H1 (cell line): ENCODE measurements at regions not wholly inside any gene's neighbourhood (a gene's known extent, or its start where the extent isn't known, plus 50 kb on each side); places are given as distances from the start of the nearest gene placed in this dataset.

Experiments used
- CTCF ChIA-PET: fragments of 300-600 bp; sonication (Branson Sonifier 250); formaldehyde crosslinking; loops from one replicate; lab custom pipeline; 2021; ENCODE audit not compliant: partially characterized antibody; lab: Charles Lee
- POLR2A ChIA-PET: fragments of 300-600 bp; sonication (Branson Sonifier 250); formaldehyde crosslinking; loops from one replicate; lab custom pipeline; 2021; ENCODE audit warnings: inconsistent platforms; ENCODE audit not compliant: partially characterized antibody; lab: Charles Lee
- DNase-seq, 2 experiments: peaks; one replicate each; pipeline versions ENCODE4 v3.0.0 to v3.0.0-alpha.2; 2010 to 2022; ENCODE audit warnings: low spot score in 2 of 2, low read depth in 1 of 2, mixed read lengths in 1 of 2
- FAIRE-seq: peaks from 2 replicates; lab custom pipeline; 2011; peaks lifted over from hg19 to GRCh38; lab: Jason Lieb, UNC
- H2AFZ ChIP-seq: 2 replicates; pipeline ENCODE4 v1.8.1; 2012; ENCODE audit warnings: low read length, inconsistent platforms
- H2AK5ac ChIP-seq: 2 replicates; pipeline ENCODE4 v1.6.1; 2013; ENCODE audit warnings: low read depth, low read length
- H2BK120ac ChIP-seq: replicated peaks from 2 replicates; pipeline ENCODE3; 2013; ENCODE audit warnings: low read depth, low read length, inconsistent platforms
- H2BK12ac ChIP-seq: 2 replicates; pipeline ENCODE4 v1.6.1; 2013; ENCODE audit warnings: low read depth, low read length
- H2BK15ac ChIP-seq: 2 replicates; pipeline ENCODE4 v1.6.1; 2013; ENCODE audit warnings: low read length
- H2BK20ac ChIP-seq: 2 replicates; pipeline ENCODE4 v1.6.1; 2013; ENCODE audit warnings: low read length
- H2BK5ac ChIP-seq: 2 replicates; pipeline ENCODE4 v1.6.1; 2013; ENCODE audit warnings: low read depth, low read length
- H3K14ac ChIP-seq: 2 replicates; pipeline ENCODE4 v1.6.1; 2013; ENCODE audit warnings: inconsistent platforms; ENCODE audit not compliant: insufficient read length
- H3K18ac ChIP-seq: 2 replicates; pipeline ENCODE4 v1.6.1; 2013; ENCODE audit warnings: low read length; ENCODE audit errors: extremely low read depth
- H3K23ac ChIP-seq: 2 replicates; pipeline ENCODE4 v1.6.1; 2013; ENCODE audit warnings: inconsistent platforms; ENCODE audit not compliant: insufficient read length
- H3K23me2 ChIP-seq: 2 replicates; pipeline ENCODE4 v1.6.1; 2013; ENCODE audit warnings: low read depth, low read length
- H3K27ac ChIP-seq: 2 replicates; pipeline ENCODE4 v1.6.1; 2011; ENCODE audit warnings: low read depth, low read length, inconsistent platforms
- H3K27me3 ChIP-seq, 4 experiments: replicated peaks in 1 of 4; 1 replicate in 1 of 4; 2 replicates in 3 of 4; pipeline versions ENCODE4 v1.6.1 to v1.8.1; 2011 to 2013; ENCODE audit warnings: low read length in 3 of 4, mild to moderate bottlenecking in 3 of 4, inconsistent platforms in 2 of 4, mixed read lengths in 2 of 4, moderate library complexity in 1 of 4; ENCODE audit not compliant: control insufficient read depth in 3 of 4, insufficient read depth in 3 of 4; ENCODE audit errors: extremely low read depth in 1 of 4
- H3K36me3 ChIP-seq, 4 experiments: 2 replicates each; pipeline versions ENCODE4 v1.6.1 to v1.8.1; 2011 to 2013; ENCODE audit warnings: mild to moderate bottlenecking in 4 of 4, low read length in 3 of 4, moderate library complexity in 2 of 4, control low read depth in 1 of 4, inconsistent platforms in 1 of 4; ENCODE audit not compliant: insufficient read depth in 4 of 4, control insufficient read depth in 2 of 4
- H3K4ac ChIP-seq: replicated peaks from 2 replicates; pipeline ENCODE3; 2013; ENCODE audit warnings: low read length, low read depth, mixed read lengths, inconsistent platforms; ENCODE audit not compliant: insufficient read length
- H3K4me1 ChIP-seq, 4 experiments: replicated peaks in 1 of 4; 1 replicate in 1 of 4; 2 replicates in 3 of 4; pipeline versions ENCODE4 v1.6.1 to v1.8.1; 2011 to 2013; ENCODE audit warnings: low read length in 3 of 4, inconsistent platforms in 2 of 4, mixed read lengths in 1 of 4; ENCODE audit not compliant: insufficient read depth in 4 of 4, control insufficient read depth in 3 of 4
- H3K4me2 ChIP-seq, 2 experiments: 2 replicates each; pipeline versions ENCODE4 v1.6.1 to v1.8.1; 2011 to 2013; ENCODE audit warnings: low read depth in 2 of 2, low read length in 2 of 2, control low read depth in 1 of 2, inconsistent platforms in 1 of 2, mild to moderate bottlenecking in 1 of 2; ENCODE audit not compliant: insufficient read depth in 1 of 2
- H3K4me3 ChIP-seq, 4 experiments: fragments of 200-600, 300-600 bp in 1 of 4; sonication (generic), shearing (Covaris generic), sonication (Bioruptor Twin) in 1 of 4; 2 replicates each; pipeline versions ENCODE4 v1.5.1 to v1.8.1; 2011 to 2016; ENCODE audit warnings: low read length in 4 of 4, low read depth in 3 of 4, control low read depth in 2 of 4, inconsistent platforms in 2 of 4, mild to moderate bottlenecking in 2 of 4, mixed read lengths in 1 of 4, moderate library complexity in 1 of 4; ENCODE audit not compliant: insufficient read depth in 2 of 4; ENCODE audit errors: extremely low read depth in 1 of 4
- H3K56ac ChIP-seq: replicated peaks from 2 replicates; pipeline ENCODE3; 2013; ENCODE audit warnings: low read depth, mild to moderate bottlenecking, mixed read lengths, low read length, inconsistent platforms; ENCODE audit not compliant: insufficient read length
- H3K79me1 ChIP-seq: 2 replicates; pipeline ENCODE4 v1.6.1; 2013; ENCODE audit warnings: low read depth, low read length, control low read depth
- H3K79me2 ChIP-seq, 2 experiments: 2 replicates each; pipeline versions ENCODE4 v1.6.1 to v1.8.1; 2012 to 2013; ENCODE audit warnings: low read length in 2 of 2, mild to moderate bottlenecking in 2 of 2, inconsistent platforms in 1 of 2; ENCODE audit not compliant: insufficient read depth in 2 of 2, control insufficient read depth in 1 of 2
- H3K9ac ChIP-seq, 4 experiments: replicated peaks in 1 of 4; 1 replicate in 1 of 4; 2 replicates in 3 of 4; pipeline versions ENCODE4 v1.6.1 to v1.8.1; 2011 to 2013; ENCODE audit warnings: low read depth in 3 of 4, low read length in 3 of 4, control low read depth in 2 of 4, mild to moderate bottlenecking in 2 of 4, moderate library complexity in 2 of 4, inconsistent platforms in 1 of 4; ENCODE audit errors: extremely low read depth in 1 of 4
- H3K9me3 ChIP-seq, 2 experiments: 2 replicates each; pipeline versions ENCODE4 v1.6.1 to v1.8.1; 2012 to 2013; ENCODE audit warnings: mild to moderate bottlenecking in 2 of 2, moderate library complexity in 2 of 2, control low read depth in 1 of 2, inconsistent platforms in 1 of 2, low read depth in 1 of 2, low read length in 1 of 2, mixed read lengths in 1 of 2; ENCODE audit not compliant: insufficient read depth in 2 of 2
- H4K20me1 ChIP-seq, 2 experiments: replicated peaks in 1 of 2; 2 replicates each; pipeline versions ENCODE3 to v1.8.1; 2011 to 2013; ENCODE audit warnings: inconsistent platforms in 2 of 2, low read length in 2 of 2, mild to moderate bottlenecking in 1 of 2; ENCODE audit not compliant: insufficient read depth in 2 of 2, control insufficient read depth in 1 of 2
- H4K5ac ChIP-seq: 2 replicates; pipeline ENCODE4 v1.6.1; 2013; ENCODE audit warnings: low read length, low read depth, mixed read lengths, inconsistent platforms; ENCODE audit not compliant: insufficient read length
- H4K8ac ChIP-seq: 2 replicates; pipeline ENCODE4 v1.8.0; 2013; ENCODE audit warnings: mild to moderate bottlenecking, moderate library complexity, low read length, inconsistent platforms; ENCODE audit not compliant: insufficient read depth; ENCODE audit errors: extremely low read depth
- H4K91ac ChIP-seq: replicated peaks from 2 replicates; pipeline ENCODE3; 2013; ENCODE audit warnings: low read length, mixed read lengths, inconsistent platforms; ENCODE audit not compliant: insufficient read length
- CTBP2 ChIP-seq: IDR thresholded peaks from 2 replicates; pipeline ENCODE4 v1.7.0; 2011; ENCODE audit warnings: borderline replicate concordance, mild to moderate bottlenecking, moderate library complexity, mixed read lengths, low read length; ENCODE audit not compliant: insufficient read depth, insufficient read length
- HDAC2 ChIP-seq, 2 experiments: fragments of 300-600 bp in 1 of 2; sonication (generic) in 1 of 2; IDR thresholded peaks; 2 replicates each; pipeline ENCODE4 v1.6.1; 2011 to 2012; ENCODE audit warnings: low read depth in 2 of 2, low read length in 2 of 2, mild to moderate bottlenecking in 2 of 2, moderate library complexity in 2 of 2, borderline replicate concordance in 1 of 2, inconsistent platforms in 1 of 2
- RXRA ChIP-seq: IDR thresholded peaks from 2 replicates; pipeline ENCODE4 v1.6.1; 2011; ENCODE audit warnings: low read depth, mild to moderate bottlenecking, low read length, moderate library complexity; ENCODE audit not compliant: insufficient read depth
- TAF1 ChIP-seq: IDR thresholded peaks from 2 replicates; pipeline ENCODE4 v1.6.1; 2011; ENCODE audit warnings: mild to moderate bottlenecking, low read depth, low read length
- TEAD4 ChIP-seq: IDR thresholded peaks from 2 replicates; pipeline ENCODE4 v1.6.1; 2012; ENCODE audit warnings: low read depth, low read length, inconsistent platforms, mixed read lengths
- WGBS, 2 experiments: shearing (Covaris generic) in 1 of 2; methylation state at CpG; one replicate each; pipeline versions ENCODE4 v1.1.6 to v1.1.7; 2013 to 2015; ENCODE audit warnings: low lambda C conversion rate in 2 of 2, mixed read lengths in 2 of 2, inconsistent platforms in 1 of 2, low coverage in 1 of 2, missing lambda C conversion rate in 1 of 2; ENCODE audit not compliant: insufficient replicate concordance in 2 of 2, insufficient coverage in 1 of 2, insufficient read length in 1 of 2; ENCODE audit errors: extremely low coverage in 1 of 2, missing lambda C conversion rate in 1 of 2; 5-methylcytosine and 5-hydroxymethylcytosine counted together

DNA sequence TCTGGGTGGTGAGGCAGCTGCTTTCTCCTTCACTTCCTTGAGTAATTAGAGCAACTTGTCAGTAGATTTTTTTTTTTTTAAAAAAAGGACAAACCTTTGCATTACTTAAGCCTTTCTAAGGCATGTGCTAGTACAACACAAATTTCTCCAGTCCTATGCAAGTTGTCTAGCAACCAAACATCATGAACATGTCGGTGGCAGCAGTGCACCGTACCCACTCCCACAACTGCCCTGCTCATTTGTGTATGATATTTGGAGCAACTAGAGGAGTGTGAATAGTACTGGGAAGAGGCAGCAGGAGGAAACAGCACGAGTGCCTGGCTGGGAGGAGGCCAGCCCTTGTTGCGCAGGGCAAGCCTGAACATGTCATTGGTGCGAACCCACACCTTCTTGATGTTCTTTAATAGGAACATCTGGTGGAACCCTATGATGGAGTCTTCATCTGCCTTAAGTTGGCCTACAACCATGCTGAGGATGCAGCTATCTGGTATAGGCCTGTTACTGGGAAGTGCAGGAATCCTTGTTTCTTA lies 238.3 kb downstream of the TDRD15 start:
- no peak overlapping the region for H4K5ac ChIP-seq
- no peak for TF ChIP-seq TAF1
- no peak for TF ChIP-seq TEAD4
- TF ChIP-seq HDAC2 (IDR thresholded peaks at IDR 0.05; ENCODE audit: borderline replicate concordance in 1 of 2, low read depth in 2 of 2, low read length in 2 of 2): no peak
- TF ChIP-seq CTBP2: no peak
- TF ChIP-seq RXRA: no peak
- peak overlapping the region; percentile 25; the same call in 1 of the 2 replicates for H3K27ac ChIP-seq
- H3K79me1 ChIP-seq: no peaks in the 10 kb centered on the region
- H3K4me2 ChIP-seq: no peak overlapping the region
- H4K8ac ChIP-seq: no peak overlapping the region
- POLR2A ChIA-PET: no interaction called here
- H4K91ac ChIP-seq: no peak overlapping the region
- peak overlapping the region; percentile 0; the same call in 1 of the 2 replicates for H2BK5ac ChIP-seq
- H4K20me1 ChIP-seq: no peaks in the 10 kb centered on the region
- H3K36me3 ChIP-seq: no peaks in the 10 kb centered on the region
- no peak overlapping the region for H2BK12ac ChIP-seq
- no peak overlapping the region for H2BK15ac ChIP-seq
- no peaks in the 10 kb centered on the region for H3K9me3 ChIP-seq
- H3K23me2 ChIP-seq: no peaks in the 10 kb centered on the region
- WGBS, 2 experiments: 90% methylated on average over 5 of the region's 5 CpGs; no CpG with 5 or more reads in 1 of the 2 experiments
- H3K27me3 ChIP-seq: no peaks in the 10 kb centered on the region
- no peaks in the 10 kb centered on the region for H3K79me2 ChIP-seq
- no peak overlapping the region for H3K9ac ChIP-seq
- H3K23ac ChIP-seq: no peak overlapping the region
- no peak overlapping the region for H3K4me3 ChIP-seq
- no peak overlapping the region for H2AFZ ChIP-seq
- H3K14ac ChIP-seq: no peak overlapping the region
- H3K56ac ChIP-seq: no peak overlapping the region
- H2AK5ac ChIP-seq: no peak overlapping the region
- CTCF ChIA-PET: interaction anchor here (1.4 to 3.0 kb wide), 2 partner anchors 11 to 25 kb away, joined by 5 to 17 read pairs; no protein-coding TSS in a partner anchor
- H2BK20ac ChIP-seq: no peak overlapping the region
- H3K4me1 ChIP-seq: no peaks in the 10 kb centered on the region
- no peak overlapping the region for H3K4ac ChIP-seq
- no peak overlapping the region for H3K18ac ChIP-seq
- H2BK120ac ChIP-seq: peak overlapping the region; percentile 45
- no peak for DNase-seq
- FAIRE-seq: no peak
